Heart left ventricle (tissue), 16 donors: ENCODE measurements at regions not wholly inside any gene's neighbourhood (a gene's known extent, or its start where the extent isn't known, plus 50 kb on each side); places are given as distances from the start of the nearest gene placed in this dataset.

Experiments used
- ATAC-seq, 4 donors: fragments of 200-7000 bp; cut with Tn5 transposase; one replicate each; pipeline ENCODE4 v1.9.1; 2020 to 2022; ENCODE audit warnings: moderate library complexity in 4 of 4, mild to moderate bottlenecking in 3 of 4, moderate number of reproducible peaks in 1 of 4
- DNase-seq, 5 donors: peaks; one replicate each; pipeline ENCODE4 v3.0.0-alpha.2; 2020
- H3K27ac ChIP-seq, 12 donors: fragments of 200-600 bp; sonication (generic) in 4 of 12; one replicate each; pipeline versions ENCODE4 v1.5.0 to v1.8.0; 2016 to 2022; ENCODE audit warnings: mild to moderate bottlenecking in 2 of 12
- H3K27me3 ChIP-seq, 9 donors: fragments of 200-600 bp; sonication (generic) in 2 of 9; one replicate each; pipeline versions ENCODE4 v1.5.1 to v1.8.0; 2016 to 2022; ENCODE audit warnings: mild to moderate bottlenecking in 3 of 9
- H3K36me3 ChIP-seq, 9 donors: fragments of 200-600 bp; sonication (generic) in 2 of 9; one replicate each; pipeline versions ENCODE4 v1.5.0 to v1.8.0; 2018 to 2022; ENCODE audit warnings: mild to moderate bottlenecking in 2 of 9
- H3K4me1 ChIP-seq, 12 donors: fragments of 200-600 bp; sonication (generic) in 4 of 12; one replicate each; pipeline versions ENCODE4 v1.5.0 to v1.8.0; 2016 to 2022; ENCODE audit warnings: mild to moderate bottlenecking in 3 of 12
- H3K4me3 ChIP-seq, 12 donors: fragments of 200-600 bp; sonication (generic) in 4 of 12; one replicate each; pipeline versions ENCODE4 v1.5.0 to v1.8.0; 2017 to 2022; ENCODE audit warnings: mild to moderate bottlenecking in 9 of 12, moderate library complexity in 4 of 12
- H3K9me3 ChIP-seq, 12 donors: fragments of 200-600 bp; sonication (generic) in 4 of 12; one replicate each; pipeline versions ENCODE4 v1.5.0 to v1.8.0; 2016 to 2022; ENCODE audit warnings: mild to moderate bottlenecking in 1 of 12
- POLR2A ChIP-seq, 2 donors: fragments of 450-650 bp; IDR thresholded peaks; one replicate each; pipeline ENCODE4 v1.6.1; 2017; ENCODE audit warnings: antibody characterized with exemption in 2 of 2, mild to moderate bottlenecking in 2 of 2, moderate library complexity in 2 of 2
- WGBS, 4 donors: extraction: QIAGEN DNeasy Blood & Tissue Kit in 2 of 4; methylation state at CpG; one replicate each; pipeline versions ENCODE4 v1.1.5 to v1.1.7; 2013 to 2018; 5-methylcytosine and 5-hydroxymethylcytosine counted together
- intact Hi-C, 10 donors: fragments of 100-400 bp; cut with DNase I; formaldehyde crosslinking; loops; one replicate each; pipeline versions ENCODE4 v1.11.1 to v1.14.2; 2022
- TF ChIP-seq, protein P1 (sequence below), 12 donors: fragments of 200-600 bp; sonication (generic) in 4 of 12; IDR thresholded peaks; one replicate each; pipeline versions ENCODE4 v1.5.0 to v1.8.0; 2018 to 2022; ENCODE audit warnings: antibody characterized with exemption in 12 of 12, mild to moderate bottlenecking in 5 of 12
- donor health status: ischemic (EF 13 %, LVEDD 7.1; RV severe dilation, severe dysfunction).
- donor health status: healthy with polysubstance abuse.
- donor health status: DM: no; HTN: yes; CAD: no.
- donor health status: DM: no; HTN: no; CAD: no.
- donor health status: ischemic (EF 25% LVEDD 6.9; RV normal size, moderate dysfunction).
- donor health status: ischemic (EF 25% LVEDD 5.7; RV mildly dilated, moderate dysfunction).
- donor health status: healthy.
- donor health status: DM: yes; HTN: yes; CAD: no.
- donor health status: ischemic (EF 35%, LVEDD 5.7; RV mildly dilated, moderate dysfunction).
- donor health status: nonischemic (EF 11% LVEDD 7.7; RV severe dilation, severe dysfunction).
- donor health status: DM: yes; HTN: yes; CAD: no.
- donor health status: PGD.
- donor health status: ischemic (EF 29% LVEDD 5.4; RV normal size, mild dysfunction).
- donor health status: nonischemic (EF 23%, LVEDD 6.1; RV moderate dilation, normal function).

- Histone ChIP-seq H3K27me3 (peaks cover 0 to 41% (median 7%) of the 10 kb centered on the region in 9 donors), H3K36me3 (no peaks in the 10 kb centered on the region), H3K4me1 (no peaks in the 10 kb centered on the region), H3K4me3 (no peak overlapping the region), H3K27ac (no peak overlapping the region), H3K9me3 (no peaks in the 10 kb centered on the region)
- 77 to 85% (median 82%) methylated on average over 7 to 11 of the region's 11 CpGs for WGBS, 4 donors
- intact Hi-C loops = no loop called here
- TF ChIP-seq, protein P1, sequence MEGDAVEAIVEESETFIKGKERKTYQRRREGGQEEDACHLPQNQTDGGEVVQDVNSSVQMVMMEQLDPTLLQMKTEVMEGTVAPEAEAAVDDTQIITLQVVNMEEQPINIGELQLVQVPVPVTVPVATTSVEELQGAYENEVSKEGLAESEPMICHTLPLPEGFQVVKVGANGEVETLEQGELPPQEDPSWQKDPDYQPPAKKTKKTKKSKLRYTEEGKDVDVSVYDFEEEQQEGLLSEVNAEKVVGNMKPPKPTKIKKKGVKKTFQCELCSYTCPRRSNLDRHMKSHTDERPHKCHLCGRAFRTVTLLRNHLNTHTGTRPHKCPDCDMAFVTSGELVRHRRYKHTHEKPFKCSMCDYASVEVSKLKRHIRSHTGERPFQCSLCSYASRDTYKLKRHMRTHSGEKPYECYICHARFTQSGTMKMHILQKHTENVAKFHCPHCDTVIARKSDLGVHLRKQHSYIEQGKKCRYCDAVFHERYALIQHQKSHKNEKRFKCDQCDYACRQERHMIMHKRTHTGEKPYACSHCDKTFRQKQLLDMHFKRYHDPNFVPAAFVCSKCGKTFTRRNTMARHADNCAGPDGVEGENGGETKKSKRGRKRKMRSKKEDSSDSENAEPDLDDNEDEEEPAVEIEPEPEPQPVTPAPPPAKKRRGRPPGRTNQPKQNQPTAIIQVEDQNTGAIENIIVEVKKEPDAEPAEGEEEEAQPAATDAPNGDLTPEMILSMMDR (IDR thresholded peaks at IDR 0.05) = no peak
- no peak for TF ChIP-seq POLR2A (IDR thresholded peaks at IDR 0.05)
- no peak for ATAC-seq
- no peak for DNase-seq
These were observed 311.9 kb downstream of the CTTN start for GRCh38 chr11:70710192-70710591.

- TF ChIP-seq POLR2A (IDR thresholded peaks at IDR 0.05) = no peak
- TF ChIP-seq, protein P1 (IDR thresholded peaks at IDR 0.05) = no peak
- Histone ChIP-seq H3K9me3 (no peaks in the 10 kb centered on the region), H3K36me3 (no peaks in the 10 kb centered on the region), H3K4me1 (no peaks in the 10 kb centered on the region), H3K27ac (no peak overlapping the region), H3K27me3 (peaks cover 0 to 45% (median 11%) of the 10 kb centered on the region in 9 donors), H3K4me3 (no peak overlapping the region)
- ATAC-seq = no peak
- no peak for DNase-seq
- intact Hi-C loops = no loop called here
- 40 to 62% (median 55%) methylated on average over 9 of the region's 9 CpGs for WGBS, 4 donors
These were observed 312.3 kb downstream of the CTTN start for GRCh38 chr11:70710601-70711000.

DNA sequence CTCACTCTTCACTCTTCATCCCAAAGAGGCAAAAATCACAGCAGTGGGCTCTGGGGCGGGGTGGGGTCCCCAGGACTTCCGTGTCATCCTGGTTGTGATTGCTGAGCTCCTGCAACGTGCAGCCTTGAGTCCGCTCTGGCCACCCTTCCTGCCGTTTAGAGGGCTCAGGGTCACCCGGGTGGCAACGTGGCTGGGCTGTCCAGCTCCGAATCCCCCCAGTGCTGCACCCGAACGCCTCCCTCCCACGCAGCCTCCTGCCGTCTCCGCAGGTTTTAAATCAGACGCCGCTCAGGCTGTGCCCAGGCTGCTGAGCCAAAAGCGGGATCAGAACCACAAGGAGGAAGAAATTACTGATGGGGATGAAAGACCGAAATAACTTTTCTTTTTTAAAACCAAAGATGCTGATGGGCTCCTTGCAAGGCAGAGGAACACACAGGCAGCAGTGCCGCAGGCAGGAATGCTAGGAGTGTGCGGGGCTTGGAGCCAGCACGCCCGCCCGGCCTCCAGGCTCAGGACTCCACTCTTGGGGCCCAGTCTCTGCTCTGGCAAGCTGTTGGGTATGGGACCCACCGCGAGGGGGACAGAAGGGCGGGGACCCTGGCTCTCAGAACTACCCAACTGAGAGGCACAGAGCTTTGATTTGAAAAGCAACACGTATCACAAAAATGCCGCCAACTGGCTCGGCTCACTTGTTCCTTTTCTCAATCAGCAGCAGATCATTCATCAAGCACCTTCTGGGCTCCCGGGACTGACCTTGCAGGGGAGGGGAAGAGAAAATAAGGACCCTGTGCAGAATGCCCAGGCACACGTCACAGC, 313.0 kb downstream of the CTTN start:
- H3K9me3 ChIP-seq = no peaks in the 10 kb centered on the region
- DNase-seq (peak in 1 of 5 donors; percentile 15), ATAC-seq (no peak)
- TF ChIP-seq, protein P1 (IDR thresholded peaks at IDR 0.05) = no peak
- TF ChIP-seq POLR2A (IDR thresholded peaks at IDR 0.05) = no peak
- intact Hi-C loops = no loop called here
- peaks cover 0 to 51% (median 14%) of the 10 kb centered on the region in 9 donors for H3K27me3 ChIP-seq
- WGBS, 4 donors = 67 to 76% (median 69%) methylated on average over 28 to 30 of the region's 30 CpGs
- no peaks in the 10 kb centered on the region for H3K36me3 ChIP-seq
- no peaks in the 10 kb centered on the region for H3K4me1 ChIP-seq
- H3K27ac ChIP-seq = no peak overlapping the region
- H3K4me3 ChIP-seq = no peak overlapping the region

GRCh38 chr11:70711911-70712185, 313.5 kb downstream of the CTTN start:
- DNase-seq (peak in 1 of 5 donors; percentile 14), ATAC-seq (no peak)
- no peak overlapping the region for H3K4me3 ChIP-seq
- H3K36me3 ChIP-seq = no peaks in the 10 kb centered on the region
- no peaks in the 10 kb centered on the region for H3K4me1 ChIP-seq
- intact Hi-C loops = no loop called here
- no peak for TF ChIP-seq POLR2A (IDR thresholded peaks at IDR 0.05)
- no peaks in the 10 kb centered on the region for H3K9me3 ChIP-seq
- WGBS, 4 donors = 47 to 65% (median 49%) methylated on average over 5 to 11 of the region's 11 CpGs
- H3K27me3 ChIP-seq = peaks cover 0 to 52% (median 14%) of the 10 kb centered on the region in 9 donors
- H3K27ac ChIP-seq = no peak overlapping the region
